Endodermal cell (in vitro differentiated cells): ENCODE measurements at regions not wholly inside any gene's neighbourhood (a gene's known extent, or its start where the extent isn't known, plus 50 kb on each side); places are given as distances from the start of the nearest gene placed in this dataset.
A peak's percentile ranks its signal among the peaks of the same experiment; 100 is the strongest.

Source experiments
- DNase-seq: peaks from one replicate; pipeline ENCODE4 v3.0.0-alpha.2; 2017
- H3K27ac ChIP-seq: 2 replicates; pipeline ENCODE4 v1.5.1; 2013; ENCODE audit warnings: mild to moderate bottlenecking, low read depth, low read length, moderate library complexity
- H3K27me3 ChIP-seq: 2 replicates; pipeline ENCODE4 v1.6.1; 2013; ENCODE audit warnings: mild to moderate bottlenecking, low read length, moderate library complexity; ENCODE audit not compliant: insufficient read depth, control insufficient read depth, poor library complexity, severe bottlenecking
- H3K36me3 ChIP-seq: 2 replicates; pipeline ENCODE4 v1.7.0; 2013; ENCODE audit warnings: mild to moderate bottlenecking, low read length, moderate library complexity; ENCODE audit not compliant: control insufficient read depth, insufficient read depth
- H3K4me1 ChIP-seq: one replicate; pipeline ENCODE4 v1.7.0; 2013; ENCODE audit warnings: low read length; ENCODE audit not compliant: control insufficient read depth, insufficient read depth
- H3K4me3 ChIP-seq: 2 replicates; pipeline ENCODE4 v1.5.1; 2013; ENCODE audit warnings: mild to moderate bottlenecking, low read length, moderate library complexity
- H3K9ac ChIP-seq: 2 replicates; pipeline ENCODE4 v1.6.1; 2013; ENCODE audit warnings: mild to moderate bottlenecking, low read length, moderate library complexity; ENCODE audit not compliant: poor library complexity, severe bottlenecking; ENCODE audit errors: extremely low read depth
- H3K9me3 ChIP-seq: 2 replicates; pipeline ENCODE4 v1.6.1; 2013; ENCODE audit warnings: mild to moderate bottlenecking, low read length, moderate library complexity; ENCODE audit not compliant: control insufficient read depth
- H3K27ac Mint-ChIP-seq: 2 replicates; pipeline ENCODE4 v1.8.0; 2020; ENCODE audit warnings: mixed read lengths
- H3K27me3 Mint-ChIP-seq: 2 replicates; pipeline ENCODE4 v1.8.0; 2021; ENCODE audit warnings: mild to moderate bottlenecking, mixed read lengths; ENCODE audit not compliant: insufficient read depth
- H3K36me3 Mint-ChIP-seq: 2 replicates; pipeline ENCODE4 v1.8.0; 2020; ENCODE audit warnings: low read depth, mixed read lengths
- H3K4me1 Mint-ChIP-seq: 2 replicates; pipeline ENCODE4 v1.8.0; 2020; ENCODE audit warnings: mixed read lengths
- H3K4me3 Mint-ChIP-seq: 2 replicates; pipeline ENCODE4 v1.8.0; 2020; ENCODE audit warnings: mild to moderate bottlenecking, moderate library complexity, mixed read lengths
- H3K9me3 Mint-ChIP-seq: 2 replicates; pipeline ENCODE4 v1.8.0; 2020; ENCODE audit warnings: mild to moderate bottlenecking, mixed read lengths
- CTCF ChIP-seq: fragments of 200-600 bp; sonication (generic); conservative IDR thresholded peaks from 2 replicates; pipeline ENCODE4 v1.5.0; 2021; ENCODE audit warnings: antibody characterized with exemption, mild to moderate bottlenecking
- WGBS, 2 experiments: methylation state at CpG; one replicate each; pipeline versions ENCODE4 v1.1.5 to v1.1.7; 2013; ENCODE audit warnings: missing lambda C conversion rate in 2 of 2, mixed read lengths in 1 of 2; ENCODE audit not compliant: insufficient coverage in 1 of 2, insufficient read length in 1 of 2; 5-methylcytosine and 5-hydroxymethylcytosine counted together

GRCh38 chr4:124243671-124244366 lies 468.7 kb downstream of the ANKRD50 start:
- TF ChIP-seq CTCF = no peak
- H3K9me3 ChIP-seq = no peaks in the 10 kb centered on the region
- no peaks in the 10 kb centered on the region for H3K36me3 ChIP-seq
- no peaks in the 10 kb centered on the region for H3K27me3 ChIP-seq
- WGBS, 2 experiments = 91% methylated on average over 3 of the region's 3 CpGs; no CpG with 5 or more reads in 1 of the 2 experiments
- no peak overlapping the region for H3K27ac ChIP-seq
- peaks cover 2% of the 10 kb centered on the region for H3K36me3 Mint-ChIP-seq
- no peaks in the 10 kb centered on the region for H3K4me1 Mint-ChIP-seq
- no peak overlapping the region for H3K9ac ChIP-seq
- no peak overlapping the region for H3K4me3 ChIP-seq
- H3K9me3 Mint-ChIP-seq = peaks cover 23% of the 10 kb centered on the region
- no peaks in the 10 kb centered on the region for H3K4me1 ChIP-seq
- H3K27ac Mint-ChIP-seq = no peak overlapping the region
- no peak overlapping the region for H3K4me3 Mint-ChIP-seq
- no peak for DNase-seq
- H3K27me3 Mint-ChIP-seq = no peaks in the 10 kb centered on the region

- H3K4me1 Mint-ChIP-seq = peaks cover 5% of the 10 kb centered on the region
- TF ChIP-seq CTCF = no peak
- DNase-seq = no peak
Measured at GRCh38 chr4:124253080-124253479, 459.5 kb downstream of the ANKRD50 start.

GRCh38 chr4:124262211-124263179 lies 450.0 kb downstream of the ANKRD50 start:
- H3K9ac ChIP-seq = no peak overlapping the region
- no peak overlapping the region for H3K4me3 Mint-ChIP-seq
- H3K4me1 ChIP-seq = no peaks in the 10 kb centered on the region
- no peaks in the 10 kb centered on the region for H3K36me3 Mint-ChIP-seq
- WGBS, 2 experiments = 0 to 37% methylated on average over 3 to 7 of the region's 7 CpGs
- peak; percentile 75 for DNase-seq
- no peak overlapping the region for H3K4me3 ChIP-seq
- no peaks in the 10 kb centered on the region for H3K27me3 Mint-ChIP-seq
- no peaks in the 10 kb centered on the region for H3K9me3 Mint-ChIP-seq
- no peaks in the 10 kb centered on the region for H3K36me3 ChIP-seq
- H3K27ac Mint-ChIP-seq = no peak overlapping the region
- H3K4me1 Mint-ChIP-seq = no peaks in the 10 kb centered on the region
- no peak overlapping the region for H3K27ac ChIP-seq
- H3K9me3 ChIP-seq = no peaks in the 10 kb centered on the region
- TF ChIP-seq CTCF = peak; percentile 92
- H3K27me3 ChIP-seq = no peaks in the 10 kb centered on the region

More at GRCh38 chr4:124253080-124253479, 459.5 kb downstream of the ANKRD50 start:
- Mint-ChIP-seq H3K27me3 (no peaks in the 10 kb centered on the region), H3K9me3 (no peaks in the 10 kb centered on the region), H3K27ac (no peak overlapping the region), H3K36me3 (no peaks in the 10 kb centered on the region), H3K4me3 (no peak overlapping the region)
- H3K36me3 ChIP-seq = no peaks in the 10 kb centered on the region
- H3K9me3 ChIP-seq = no peaks in the 10 kb centered on the region
- H3K27me3 ChIP-seq = no peaks in the 10 kb centered on the region
- no peaks in the 10 kb centered on the region for H3K4me1 ChIP-seq
- H3K4me3 ChIP-seq = no peak overlapping the region
- no peak overlapping the region for H3K9ac ChIP-seq
- H3K27ac ChIP-seq = no peak overlapping the region
